Brain microvascular endothelial cell (primary cell): ENCODE measurements at regions not wholly inside any gene's neighbourhood (a gene's known extent, or its start where the extent isn't known, plus 50 kb on each side); places are given as distances from the start of the nearest gene placed in this dataset.

ENCODE experiments used
- DNase-seq: peaks from one replicate; pipeline ENCODE4 v3.0.0-alpha.2; 2020
- H3K27ac ChIP-seq: fragments of 250-450 bp; sonication (Bioruptor Pico); 2 replicates; pipeline ENCODE4 v1.5.1; 2020; ENCODE audit warnings: mild to moderate bottlenecking, moderate library complexity
- H3K27me3 ChIP-seq: fragments of 250-450 bp; sonication (Bioruptor Pico); replicated peaks from 2 replicates; pipeline ENCODE4 v1.5.1; 2020; ENCODE audit warnings: mild to moderate bottlenecking
- H3K36me3 ChIP-seq: fragments of 250-450 bp; sonication (Bioruptor Pico); replicated peaks from 2 replicates; pipeline ENCODE4 v1.5.1; 2020; ENCODE audit warnings: mild to moderate bottlenecking
- H3K4me3 ChIP-seq: 2 replicates; pipeline ENCODE4 v1.5.1; 2011; ENCODE audit warnings: low read depth, mild to moderate bottlenecking, control low read depth, low read length, moderate library complexity
- in situ Hi-C: cut with HindIII; loops from 2 replicates; pipeline ENCODE4 v1.10.0; 2017; ENCODE audit warnings: low sequenced_read_pairs, low pct_ligation_motif_present
- TF ChIP-seq, protein P1 (sequence below): IDR thresholded peaks from 2 replicates; pipeline ENCODE4 v1.5.1; 2011; ENCODE audit warnings: low read depth, mild to moderate bottlenecking, moderate library complexity, low read length, control low read depth, inconsistent platforms; ENCODE audit errors: missing control alignments

DNA sequence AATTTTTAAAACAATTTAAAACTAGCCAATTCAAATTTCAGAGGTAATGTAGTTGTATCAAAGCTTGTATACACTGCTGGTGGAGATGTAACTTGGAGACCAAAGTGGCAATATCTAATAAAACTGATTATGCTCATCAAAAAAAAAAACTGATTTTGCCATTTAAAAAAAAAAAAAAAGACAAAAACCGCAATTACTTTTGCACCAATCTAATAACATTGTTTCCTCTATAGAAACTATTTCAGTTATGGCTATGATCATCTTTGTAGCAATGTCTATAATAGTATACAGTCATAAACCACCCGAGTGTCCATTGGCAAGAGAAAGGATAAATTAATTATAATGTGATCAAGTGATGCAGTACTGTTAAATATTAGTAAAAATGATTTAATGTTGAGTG is 149.3 kb upstream of the SEMA6D start:
- Histone ChIP-seq H3K27ac (no peak overlapping the region), H3K4me3 (no peak overlapping the region), H3K36me3 (no peaks in the 10 kb centered on the region), H3K27me3 (no peaks in the 10 kb centered on the region)
- DNase-seq = no peak
- in situ Hi-C loops = no loop called here
- TF ChIP-seq, protein P1, sequence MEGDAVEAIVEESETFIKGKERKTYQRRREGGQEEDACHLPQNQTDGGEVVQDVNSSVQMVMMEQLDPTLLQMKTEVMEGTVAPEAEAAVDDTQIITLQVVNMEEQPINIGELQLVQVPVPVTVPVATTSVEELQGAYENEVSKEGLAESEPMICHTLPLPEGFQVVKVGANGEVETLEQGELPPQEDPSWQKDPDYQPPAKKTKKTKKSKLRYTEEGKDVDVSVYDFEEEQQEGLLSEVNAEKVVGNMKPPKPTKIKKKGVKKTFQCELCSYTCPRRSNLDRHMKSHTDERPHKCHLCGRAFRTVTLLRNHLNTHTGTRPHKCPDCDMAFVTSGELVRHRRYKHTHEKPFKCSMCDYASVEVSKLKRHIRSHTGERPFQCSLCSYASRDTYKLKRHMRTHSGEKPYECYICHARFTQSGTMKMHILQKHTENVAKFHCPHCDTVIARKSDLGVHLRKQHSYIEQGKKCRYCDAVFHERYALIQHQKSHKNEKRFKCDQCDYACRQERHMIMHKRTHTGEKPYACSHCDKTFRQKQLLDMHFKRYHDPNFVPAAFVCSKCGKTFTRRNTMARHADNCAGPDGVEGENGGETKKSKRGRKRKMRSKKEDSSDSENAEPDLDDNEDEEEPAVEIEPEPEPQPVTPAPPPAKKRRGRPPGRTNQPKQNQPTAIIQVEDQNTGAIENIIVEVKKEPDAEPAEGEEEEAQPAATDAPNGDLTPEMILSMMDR = no peak

DNA sequence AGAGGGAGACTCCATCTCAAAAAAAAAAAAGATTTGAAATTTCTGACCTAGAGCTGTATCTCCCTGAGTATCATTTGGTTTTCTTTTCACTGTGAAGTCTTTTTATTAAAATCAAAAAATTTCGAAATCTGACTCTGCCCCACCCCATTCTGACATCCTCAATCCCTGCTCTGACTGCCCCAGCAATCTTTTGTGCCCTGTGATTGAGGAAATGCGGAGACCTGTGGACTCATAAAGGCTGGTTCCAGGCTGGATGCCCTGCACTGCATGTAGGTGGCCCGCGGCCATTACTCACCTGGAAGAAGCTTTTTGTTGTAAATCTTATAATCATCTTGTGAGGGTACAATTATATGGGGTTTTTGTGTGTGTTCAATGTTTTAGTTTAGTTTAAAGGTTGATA is 147.3 kb upstream of the SEMA6D start:
- Histone ChIP-seq H3K4me3 (no peak overlapping the region), H3K36me3 (no peaks in the 10 kb centered on the region), H3K27me3 (no peaks in the 10 kb centered on the region), H3K27ac (no peak overlapping the region)
- TF ChIP-seq, protein P1 = no peak
- no peak for DNase-seq
- in situ Hi-C loops = no loop called here

DNA sequence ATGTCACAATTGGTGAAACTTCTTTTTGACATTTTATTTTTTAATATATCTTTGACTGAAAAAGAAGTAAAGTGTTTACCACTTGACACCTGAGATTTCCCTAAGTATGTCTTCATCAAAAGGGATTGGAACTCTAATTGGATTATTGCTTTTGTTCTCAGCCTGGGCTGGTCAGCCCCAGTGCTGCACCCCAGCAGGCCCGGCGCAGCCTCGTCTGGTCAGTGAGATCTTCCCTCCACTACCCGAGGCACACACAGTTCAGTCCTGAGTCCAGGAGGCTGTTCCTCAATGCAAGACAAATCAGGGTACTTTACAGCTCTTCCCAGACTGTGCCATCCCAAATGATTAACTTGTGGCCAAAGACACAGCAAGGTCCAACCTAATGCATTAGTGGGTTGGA is 146.9 kb upstream of the SEMA6D start:
- H3K4me3 ChIP-seq = no peak overlapping the region
- in situ Hi-C loops = no loop called here
- DNase-seq = no peak
- no peaks in the 10 kb centered on the region for H3K27me3 ChIP-seq
- TF ChIP-seq, protein P1 = no peak
- H3K27ac ChIP-seq = no peak overlapping the region
- no peaks in the 10 kb centered on the region for H3K36me3 ChIP-seq

DNA sequence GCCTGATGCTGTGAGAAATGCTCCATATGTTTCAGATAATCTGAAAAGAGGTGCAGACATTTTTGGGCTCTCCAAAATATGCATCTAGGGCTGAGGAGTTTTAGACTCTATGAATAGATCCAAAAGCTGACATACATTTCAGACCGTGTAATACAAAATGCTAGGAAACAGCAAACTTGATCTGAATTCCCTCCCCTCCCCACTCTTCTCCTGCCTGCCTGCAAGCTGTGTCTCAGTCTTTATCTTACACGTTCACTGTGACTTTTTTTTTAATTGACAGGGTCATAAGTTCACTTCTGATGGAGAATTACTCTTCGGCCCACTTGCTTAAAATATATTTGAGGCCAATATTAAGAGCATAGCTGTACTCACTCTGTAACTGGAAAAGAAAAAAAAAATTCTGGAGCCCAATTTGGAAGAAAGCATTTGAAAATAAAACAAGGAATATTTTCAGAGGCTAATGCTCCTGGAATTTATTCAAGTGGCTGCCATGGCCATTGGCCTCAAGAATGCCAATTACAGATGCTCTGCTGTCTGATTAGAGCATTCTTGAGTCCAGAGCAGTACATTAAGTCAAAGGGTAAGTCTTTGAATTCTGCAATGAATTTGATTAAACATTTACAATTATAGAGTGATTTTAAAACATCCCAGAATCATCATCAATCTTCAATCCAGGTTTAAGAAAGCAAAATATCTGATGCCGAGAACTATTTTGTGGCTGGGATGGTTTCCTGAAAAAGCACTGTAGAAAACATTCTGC is 146.2 kb upstream of the SEMA6D start:
- in situ Hi-C loops = no loop called here
- Histone ChIP-seq H3K27ac (no peak overlapping the region), H3K4me3 (no peak overlapping the region), H3K27me3 (no peaks in the 10 kb centered on the region), H3K36me3 (no peaks in the 10 kb centered on the region)
- TF ChIP-seq, protein P1 = no peak
- DNase-seq = no peak

DNA sequence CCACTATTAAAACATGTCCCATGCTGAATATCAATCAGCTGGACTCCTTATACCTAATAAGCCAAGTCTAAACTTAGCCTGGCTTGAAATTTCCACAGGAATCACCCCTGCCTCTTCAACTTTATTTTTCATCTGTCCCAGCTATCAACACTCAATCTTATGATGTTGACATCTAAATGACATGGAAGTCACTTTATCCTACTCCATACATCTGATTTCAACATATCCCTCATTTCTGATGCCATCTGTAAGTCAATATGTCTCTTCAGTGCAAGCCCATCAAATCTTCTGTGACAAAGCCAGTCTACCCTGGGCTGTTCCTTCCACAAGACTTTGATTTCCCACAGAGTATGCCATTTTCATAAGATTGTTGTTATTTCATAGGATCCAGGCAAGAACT is 143.6 kb upstream of the SEMA6D start:
- no peak overlapping the region for H3K4me3 ChIP-seq
- H3K27me3 ChIP-seq = no peaks in the 10 kb centered on the region
- no peak for DNase-seq
- in situ Hi-C loops = no loop called here
- no peak overlapping the region for H3K27ac ChIP-seq
- TF ChIP-seq, protein P1 = no peak
- H3K36me3 ChIP-seq = no peaks in the 10 kb centered on the region

DNA sequence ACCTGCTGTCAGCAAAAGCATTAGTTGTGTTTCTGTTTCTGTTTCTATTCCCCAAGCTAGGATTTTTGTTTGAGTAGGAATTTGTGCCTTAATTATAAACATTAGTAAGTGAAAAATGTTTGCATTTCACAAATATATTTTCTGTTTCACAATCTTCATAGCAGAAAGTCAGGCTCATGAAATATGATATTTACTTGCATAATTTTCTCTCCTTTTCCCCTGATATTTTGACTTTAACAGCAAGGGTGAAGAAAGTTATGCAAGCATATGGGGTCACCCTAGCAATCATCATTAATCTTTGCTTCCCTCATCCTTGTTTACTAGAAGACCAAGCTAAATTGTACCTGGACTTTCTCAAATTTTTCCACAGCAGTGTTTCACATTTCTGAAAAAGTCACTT is 140.3 kb upstream of the SEMA6D start:
- in situ Hi-C loops = no loop called here
- no peaks in the 10 kb centered on the region for H3K27me3 ChIP-seq
- TF ChIP-seq, protein P1 = no peak

More for the DNA sequence above, 140.3 kb upstream of the SEMA6D start:
- no peak for DNase-seq
- Histone ChIP-seq H3K27ac (no peak overlapping the region), H3K4me3 (no peak overlapping the region), H3K36me3 (no peaks in the 10 kb centered on the region)
